Smooth muscle cell (in vitro differentiated cells): ENCODE measurements at regions not wholly inside any gene's neighbourhood (a gene's known extent, or its start where the extent isn't known, plus 50 kb on each side); places are given as distances from the start of the nearest gene placed in this dataset.

Source experiments
- DNase-seq: peaks from one replicate; lab custom pipeline; 2025; ENCODE audit not compliant: unreplicated experiment; lab: John Stamatoyannopoulos, UW
- H2AFZ ChIP-seq: fragments of 200-600 bp; sonication (generic); 2 replicates; pipeline ENCODE4 v1.6.0; 2016; ENCODE audit warnings: antibody characterized with exemption, low read depth, mild to moderate bottlenecking
- H3F3A ChIP-seq: fragments of 200-600 bp; sonication (generic); 2 replicates; pipeline ENCODE4 v1.6.0; 2017; ENCODE audit warnings: antibody characterized with exemption, low read depth
- H3K27ac ChIP-seq: fragments of 200-600 bp; sonication (generic); 2 replicates; pipeline ENCODE4 v1.5.1; 2016; ENCODE audit warnings: low read depth, mild to moderate bottlenecking
- H3K27me3 ChIP-seq: fragments of 200-600 bp; sonication (generic); 2 replicates; pipeline ENCODE4 v1.6.1; 2016; ENCODE audit warnings: low read depth, mild to moderate bottlenecking
- H3K36me3 ChIP-seq: fragments of 200-600 bp; sonication (generic); 2 replicates; pipeline ENCODE4 v1.5.1; 2016; ENCODE audit warnings: low read depth
- H3K4me1 ChIP-seq: fragments of 200-600 bp; sonication (generic); 2 replicates; pipeline ENCODE4 v1.5.1; 2016; ENCODE audit warnings: low read depth
- H3K4me2 ChIP-seq: fragments of 200-600 bp; sonication (generic); 2 replicates; pipeline ENCODE4 v1.6.0; 2016; ENCODE audit warnings: mild to moderate bottlenecking
- H3K4me3 ChIP-seq: fragments of 200-600 bp; sonication (generic); 2 replicates; pipeline ENCODE4 v1.5.1; 2016; ENCODE audit warnings: mild to moderate bottlenecking
- H3K79me2 ChIP-seq: fragments of 200-600 bp; sonication (generic); 2 replicates; pipeline ENCODE4 v1.6.0; 2016; ENCODE audit warnings: low read depth, mild to moderate bottlenecking
- H3K9ac ChIP-seq: fragments of 200-600 bp; sonication (generic); 2 replicates; pipeline ENCODE4 v1.6.0; 2016; ENCODE audit warnings: low read depth
- H3K9me3 ChIP-seq: fragments of 200-600 bp; sonication (generic); replicated peaks from 2 replicates; pipeline ENCODE4 v1.5.1; 2016; ENCODE audit warnings: low read depth
- H4K20me1 ChIP-seq: fragments of 200-600 bp; sonication (generic); 2 replicates; pipeline ENCODE4 v1.6.0; 2016; ENCODE audit warnings: low read depth
- CTCF ChIP-seq: fragments of 200-600 bp; sonication (generic); IDR thresholded peaks from 2 replicates; pipeline ENCODE4 v1.5.1; 2017; ENCODE audit warnings: borderline replicate concordance, mild to moderate bottlenecking, antibody characterized with exemption; ENCODE audit not compliant: insufficient read depth, poor library complexity, severe bottlenecking
- WGBS: methylation state at CpG from one replicate; pipeline ENCODE4 v1.1.7; 2016; ENCODE audit warnings: low lambda C conversion rate; 5-methylcytosine and 5-hydroxymethylcytosine counted together

GRCh38 chr1:55703726-55704363 is 488.7 kb upstream of the USP24 start:
- H3K4me3 ChIP-seq: no peak overlapping the region
- H3K4me2 ChIP-seq: no peak overlapping the region
- H3K4me1 ChIP-seq: peaks cover 6% of the 10 kb centered on the region
- no peaks in the 10 kb centered on the region for H3K9me3 ChIP-seq
- no peaks in the 10 kb centered on the region for H3K36me3 ChIP-seq
- H3K79me2 ChIP-seq: no peaks in the 10 kb centered on the region
- H3F3A ChIP-seq: no peaks in the 10 kb centered on the region
- WGBS: 81% methylated on average over 8 of the region's 8 CpGs
- H3K9ac ChIP-seq: no peak overlapping the region
- no peak overlapping the region for H2AFZ ChIP-seq
- TF ChIP-seq CTCF: no peak
- H3K27me3 ChIP-seq: no peaks in the 10 kb centered on the region
- DNase-seq: no peak
- no peak overlapping the region for H3K27ac ChIP-seq
- no peaks in the 10 kb centered on the region for H4K20me1 ChIP-seq

- Histone ChIP-seq H3K27me3 (no peaks in the 10 kb centered on the region), H2AFZ (no peak overlapping the region), H3K79me2 (no peaks in the 10 kb centered on the region), H4K20me1 (no peaks in the 10 kb centered on the region), H3K9me3 (no peaks in the 10 kb centered on the region), H3K4me2 (no peak overlapping the region), H3K27ac (no peak overlapping the region), H3K4me1 (no peaks in the 10 kb centered on the region), H3K9ac (no peak overlapping the region), H3K4me3 (no peak overlapping the region), H3K36me3 (no peaks in the 10 kb centered on the region), H3F3A (no peaks in the 10 kb centered on the region)
- WGBS: 67% methylated on average over 1 of the region's 1 CpG
- no peak for DNase-seq
- peak; percentile 36 for TF ChIP-seq CTCF
Measured at GRCh38 chr1:55702064-55702463, 486.9 kb upstream of the USP24 start.

- Histone ChIP-seq H3K4me3 (no peak overlapping the region), H3K4me1 (peaks cover 5% of the 10 kb centered on the region), H3K79me2 (no peaks in the 10 kb centered on the region), H3K27me3 (no peaks in the 10 kb centered on the region), H3K9me3 (no peaks in the 10 kb centered on the region), H2AFZ (no peak overlapping the region), H3K36me3 (no peaks in the 10 kb centered on the region), H3F3A (peaks cover 2% of the 10 kb centered on the region), H3K27ac (no peak overlapping the region), H3K4me2 (no peak overlapping the region), H4K20me1 (no peaks in the 10 kb centered on the region), H3K9ac (no peak overlapping the region)
- TF ChIP-seq CTCF: no peak
- 50% methylated on average over 2 of the region's 2 CpGs for WGBS
- no peak for DNase-seq
Measured at GRCh38 chr1:55700359-55701130, 485.4 kb upstream of the USP24 start.
